Liver (tissue), 8 donors: ENCODE measurements at regions not wholly inside any gene's neighbourhood (a gene's known extent, or its start where the extent isn't known, plus 50 kb on each side); places are given as distances from the start of the nearest gene placed in this dataset.

Source experiments
- DNase-seq: peaks from one replicate; pipeline ENCODE4 v3.0.0-alpha.2; 2017; ENCODE audit warnings: low spot score
- H3K27ac ChIP-seq, 2 donors: one replicate each; pipeline ENCODE4 v1.7.0; 2013; ENCODE audit warnings: inconsistent platforms in 2 of 2, low read length in 2 of 2, control low read depth in 1 of 2, low read depth in 1 of 2, mild to moderate bottlenecking in 1 of 2
- H3K27me3 ChIP-seq, 4 donors: one replicate each; pipeline versions ENCODE4 v1.6.1 to v1.7.0; 2013; ENCODE audit warnings: low read length in 3 of 4, inconsistent platforms in 1 of 4, mild to moderate bottlenecking in 1 of 4, moderate library complexity in 1 of 4; ENCODE audit not compliant: control insufficient read depth in 4 of 4, insufficient read depth in 4 of 4
- H3K36me3 ChIP-seq, 4 donors: one replicate each; pipeline versions ENCODE4 v1.6.1 to v1.7.0; 2013; ENCODE audit warnings: low read length in 3 of 4, mild to moderate bottlenecking in 3 of 4, low read depth in 1 of 4, moderate library complexity in 1 of 4; ENCODE audit not compliant: control insufficient read depth in 4 of 4, insufficient read depth in 3 of 4
- H3K4me1 ChIP-seq, 4 donors: one replicate each; pipeline versions ENCODE4 v1.6.1 to v1.7.0; 2013; ENCODE audit warnings: low read length in 3 of 4, mild to moderate bottlenecking in 3 of 4, moderate library complexity in 1 of 4; ENCODE audit not compliant: control insufficient read depth in 4 of 4, insufficient read depth in 4 of 4
- H3K4me3 ChIP-seq, 3 donors: one replicate each; pipeline versions ENCODE4 v1.6.1 to v1.7.0; 2013; ENCODE audit warnings: low read length in 3 of 3, control low read depth in 1 of 3, low read depth in 1 of 3, mild to moderate bottlenecking in 1 of 3
- H3K9ac ChIP-seq, 2 donors: one replicate each; pipeline ENCODE4 v1.7.0; 2013; ENCODE audit warnings: low read length in 2 of 2, mild to moderate bottlenecking in 2 of 2, moderate library complexity in 2 of 2, control low read depth in 1 of 2, low read depth in 1 of 2
- H3K9me3 ChIP-seq, 4 donors: one replicate each; pipeline versions ENCODE4 v1.6.1 to v1.7.0; 2013; ENCODE audit warnings: low read length in 3 of 4; ENCODE audit not compliant: control insufficient read depth in 4 of 4
- CTCF ChIP-seq: fragments of 150-350 bp; IDR thresholded peaks from 2 replicates; pipeline ENCODE4 v1.5.1; 2017; ENCODE audit warnings: improper control_type of control experiment, low read depth, low read length; ENCODE audit not compliant: missing input control
- EGR1 ChIP-seq, 2 donors: IDR thresholded peaks; 2 replicates each; pipeline ENCODE4 v1.6.1; 2016 to 2018; ENCODE audit warnings: antibody characterized with exemption in 2 of 2, low read depth in 2 of 2
- FOXA1 ChIP-seq: IDR thresholded peaks from 2 replicates; pipeline ENCODE4 v1.6.1; 2016; ENCODE audit warnings: antibody characterized with exemption
- GABPA ChIP-seq, 2 donors: IDR thresholded peaks in 1 of 2; conservative IDR thresholded peaks in 1 of 2; 2 replicates each; pipeline ENCODE4 v1.6.1; 2016; ENCODE audit warnings: antibody characterized with exemption in 2 of 2, mild to moderate bottlenecking in 1 of 2, moderate library complexity in 1 of 2
- HNF4A ChIP-seq, 2 donors: conservative IDR thresholded peaks; 2 replicates each; pipeline ENCODE4 v1.6.1; 2016; ENCODE audit warnings: antibody characterized with exemption in 2 of 2, mild to moderate bottlenecking in 2 of 2
- HNF4G ChIP-seq: IDR thresholded peaks from 2 replicates; pipeline ENCODE4 v1.6.1; 2016; ENCODE audit warnings: antibody characterized with exemption
- JUND ChIP-seq, 2 donors: IDR thresholded peaks; 2 replicates each; pipeline ENCODE4 v1.6.1; 2016; ENCODE audit warnings: antibody characterized with exemption in 2 of 2
- NR2F2 ChIP-seq: IDR thresholded peaks from 2 replicates; pipeline ENCODE4 v1.6.1; 2016; ENCODE audit warnings: antibody characterized with exemption
- RXRA ChIP-seq, 2 donors: IDR thresholded peaks; 2 replicates each; pipeline ENCODE4 v1.6.1; 2017 to 2018; ENCODE audit warnings: antibody characterized with exemption in 2 of 2, mild to moderate bottlenecking in 1 of 2
- TAF1 ChIP-seq: conservative IDR thresholded peaks from 2 replicates; pipeline ENCODE4 v1.6.1; 2016; ENCODE audit warnings: antibody characterized with exemption, mild to moderate bottlenecking
- YY1 ChIP-seq: IDR thresholded peaks from 2 replicates; pipeline ENCODE4 v1.6.1; 2016; ENCODE audit warnings: antibody characterized with exemption, mild to moderate bottlenecking
- ZBTB33 ChIP-seq: IDR thresholded peaks from 2 replicates; pipeline ENCODE4 v1.6.1; 2016; ENCODE audit warnings: antibody characterized with exemption
- WGBS: extraction: QIAGEN DNeasy Blood & Tissue Kit; methylation state at CpG from one replicate; pipeline ENCODE4 v1.1.7; 2013; 5-methylcytosine and 5-hydroxymethylcytosine counted together
- TF ChIP-seq, protein P1 (sequence below): IDR thresholded peaks from 2 replicates; pipeline ENCODE4 v1.6.1; 2016; ENCODE audit warnings: antibody characterized with exemption, mild to moderate bottlenecking
- TF ChIP-seq, protein P2 (sequence below): IDR thresholded peaks from 2 replicates; pipeline ENCODE4 v1.6.1; 2016; ENCODE audit warnings: antibody characterized with exemption
- donor health status: healthy.
- donor health status: healthy.
- donor health status: healthy.
- donor health status: healthy.
- donor health status: healthy.

DNA sequence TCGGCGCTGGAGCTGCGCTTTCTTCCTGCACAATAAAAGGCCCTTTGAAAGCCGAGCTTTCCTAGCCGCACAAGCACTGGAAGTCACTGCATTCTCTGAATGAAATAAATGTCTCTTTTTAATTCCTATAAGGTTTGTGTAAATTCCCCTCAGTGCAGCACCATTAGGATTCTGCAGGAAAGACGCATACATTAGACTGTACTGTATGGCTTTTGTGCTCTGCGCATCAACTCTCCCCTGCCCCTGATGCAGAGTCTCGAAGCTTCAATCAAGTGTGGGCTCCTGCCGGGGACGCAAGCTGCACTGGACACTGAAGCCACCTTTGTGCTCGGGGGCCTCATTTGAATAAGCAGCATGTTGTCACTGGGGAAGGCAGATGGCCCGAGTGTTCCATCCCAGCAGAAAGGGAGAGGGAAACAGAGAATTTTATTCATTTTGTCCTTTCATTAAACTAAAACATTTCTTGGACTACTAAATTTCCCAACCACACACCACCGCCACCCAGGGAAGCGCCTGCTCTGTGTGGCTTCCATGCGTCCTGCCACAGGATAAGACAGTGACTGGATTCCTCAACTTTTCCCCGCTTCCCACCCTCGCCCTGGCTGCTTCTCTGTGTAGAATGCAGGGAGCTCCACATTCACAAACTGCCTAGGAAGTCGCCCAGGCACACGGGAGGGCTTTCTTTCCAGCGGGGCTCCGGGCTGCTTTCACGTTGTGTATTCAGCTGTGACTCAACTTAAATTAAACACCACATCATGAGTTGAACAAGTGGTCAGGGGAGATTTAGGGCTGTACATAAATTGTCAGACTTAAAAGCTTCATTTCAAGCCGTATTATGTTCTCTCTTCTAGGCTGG is 635.4 kb downstream of the IRX1 start:
- Histone ChIP-seq H3K27ac (no peak overlapping the region), H3K36me3 (no peaks in the 10 kb centered on the region), H3K4me1 (no peaks in the 10 kb centered on the region), H3K9ac (no peak overlapping the region), H3K4me3 (no peak overlapping the region), H3K27me3 (peaks cover 0 to 3% (median 0%) of the 10 kb centered on the region in 4 donors), H3K9me3 (peaks cover 0 to 12% (median 6%) of the 10 kb centered on the region in 4 donors)
- TF ChIP-seq, protein P1, sequence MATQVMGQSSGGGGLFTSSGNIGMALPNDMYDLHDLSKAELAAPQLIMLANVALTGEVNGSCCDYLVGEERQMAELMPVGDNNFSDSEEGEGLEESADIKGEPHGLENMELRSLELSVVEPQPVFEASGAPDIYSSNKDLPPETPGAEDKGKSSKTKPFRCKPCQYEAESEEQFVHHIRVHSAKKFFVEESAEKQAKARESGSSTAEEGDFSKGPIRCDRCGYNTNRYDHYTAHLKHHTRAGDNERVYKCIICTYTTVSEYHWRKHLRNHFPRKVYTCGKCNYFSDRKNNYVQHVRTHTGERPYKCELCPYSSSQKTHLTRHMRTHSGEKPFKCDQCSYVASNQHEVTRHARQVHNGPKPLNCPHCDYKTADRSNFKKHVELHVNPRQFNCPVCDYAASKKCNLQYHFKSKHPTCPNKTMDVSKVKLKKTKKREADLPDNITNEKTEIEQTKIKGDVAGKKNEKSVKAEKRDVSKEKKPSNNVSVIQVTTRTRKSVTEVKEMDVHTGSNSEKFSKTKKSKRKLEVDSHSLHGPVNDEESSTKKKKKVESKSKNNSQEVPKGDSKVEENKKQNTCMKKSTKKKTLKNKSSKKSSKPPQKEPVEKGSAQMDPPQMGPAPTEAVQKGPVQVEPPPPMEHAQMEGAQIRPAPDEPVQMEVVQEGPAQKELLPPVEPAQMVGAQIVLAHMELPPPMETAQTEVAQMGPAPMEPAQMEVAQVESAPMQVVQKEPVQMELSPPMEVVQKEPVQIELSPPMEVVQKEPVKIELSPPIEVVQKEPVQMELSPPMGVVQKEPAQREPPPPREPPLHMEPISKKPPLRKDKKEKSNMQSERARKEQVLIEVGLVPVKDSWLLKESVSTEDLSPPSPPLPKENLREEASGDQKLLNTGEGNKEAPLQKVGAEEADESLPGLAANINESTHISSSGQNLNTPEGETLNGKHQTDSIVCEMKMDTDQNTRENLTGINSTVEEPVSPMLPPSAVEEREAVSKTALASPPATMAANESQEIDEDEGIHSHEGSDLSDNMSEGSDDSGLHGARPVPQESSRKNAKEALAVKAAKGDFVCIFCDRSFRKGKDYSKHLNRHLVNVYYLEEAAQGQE = no peak
- TF ChIP-seq GABPA (IDR thresholded peaks at IDR 0.05 in 1 of 2, conservative IDR thresholded peaks at IDR 0.05 in 1 of 2) = no peak
- no peak for TF ChIP-seq ZBTB33
- TF ChIP-seq RXRA (IDR thresholded peaks at IDR 0.05) = no peak
- no peak for TF ChIP-seq FOXA1
- TF ChIP-seq HNF4G = no peak
- TF ChIP-seq NR2F2 = no peak
- TF ChIP-seq, protein P2, sequence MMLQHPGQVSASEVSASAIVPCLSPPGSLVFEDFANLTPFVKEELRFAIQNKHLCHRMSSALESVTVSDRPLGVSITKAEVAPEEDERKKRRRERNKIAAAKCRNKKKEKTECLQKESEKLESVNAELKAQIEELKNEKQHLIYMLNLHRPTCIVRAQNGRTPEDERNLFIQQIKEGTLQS = no peak
- TF ChIP-seq HNF4A (conservative IDR thresholded peaks at IDR 0.05) = no peak
- TF ChIP-seq EGR1 (IDR thresholded peaks at IDR 0.05; ENCODE audit: low read depth in 2 of 2) = no peak
- TF ChIP-seq TAF1 = no peak
- TF ChIP-seq YY1 = no peak
- no peak for DNase-seq
- 43% methylated on average over 23 of the region's 23 CpGs for WGBS

DNA sequence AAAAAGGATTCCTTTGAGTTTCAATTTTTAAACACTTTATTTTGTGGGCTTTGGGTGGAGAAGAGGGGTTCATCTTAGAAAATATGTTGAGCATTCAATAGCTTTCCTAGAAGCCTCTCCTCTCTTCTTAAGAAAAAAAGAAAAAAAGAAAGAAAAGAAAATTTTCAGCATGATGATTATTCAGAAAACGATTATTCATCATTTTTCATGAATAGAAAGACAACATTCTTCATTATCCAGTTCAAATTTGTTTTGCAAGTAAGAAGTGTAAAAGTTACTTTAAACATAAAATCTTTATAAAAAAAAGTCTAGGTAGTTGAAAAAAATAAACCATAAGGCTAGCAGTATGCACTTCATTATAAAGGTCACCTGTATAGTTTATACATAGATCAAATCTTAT is 636.5 kb downstream of the IRX1 start:
- TF ChIP-seq FOXA1 (no peak), HNF4A (conservative IDR thresholded peaks at IDR 0.05) (no peak), HNF4G (no peak), RXRA (IDR thresholded peaks at IDR 0.05) (no peak), YY1 (no peak), CTCF (no peak), JUND (IDR thresholded peaks at IDR 0.05) (no peak)
- TF ChIP-seq, protein P2 = no peak
- TF ChIP-seq, protein P1 = no peak
- H3K4me1 ChIP-seq = no peaks in the 10 kb centered on the region
- H3K9me3 ChIP-seq = peaks cover 0 to 12% (median 6%) of the 10 kb centered on the region in 4 donors
- 57% methylated on average over 1 of the region's 1 CpG for WGBS
- H3K4me3 ChIP-seq = no peak overlapping the region
- H3K27me3 ChIP-seq = peaks cover 0 to 3% (median 0%) of the 10 kb centered on the region in 4 donors
- no peak for DNase-seq
- H3K27ac ChIP-seq = no peak overlapping the region
- H3K9ac ChIP-seq = no peak overlapping the region
- no peaks in the 10 kb centered on the region for H3K36me3 ChIP-seq
